GM12872 (cell line): ENCODE measurements at regions not wholly inside any gene's neighbourhood (a gene's known extent, or its start where the extent isn't known, plus 50 kb on each side); places are given as distances from the start of the nearest gene placed in this dataset.

ENCODE experiments used
- CTCF ChIP-seq: IDR thresholded peaks from 3 replicates; pipeline ENCODE4 v1.5.1; 2011; ENCODE audit warnings: low read depth, mild to moderate bottlenecking, low read length, moderate library complexity; ENCODE audit not compliant: insufficient read depth

GRCh38 chr2:122753336-122753735 lies 997.9 kb downstream of the TSN start:
- TF ChIP-seq CTCF = no peak

GRCh38 chr2:122754561-122754960 lies 999.1 kb downstream of the TSN start:
- no peak for TF ChIP-seq CTCF

- no peak for TF ChIP-seq CTCF
These were observed 999.9 kb downstream of the TSN start for GRCh38 chr2:122755281-122755780.

GRCh38 chr2:122758967-122759366 lies 1003.5 kb downstream of the TSN start:
- TF ChIP-seq CTCF = no peak

- TF ChIP-seq CTCF = no peak
These were observed 1008.6 kb downstream of the TSN start for GRCh38 chr2:122764014-122764413.

- TF ChIP-seq CTCF = no peak
These were observed 1024.8 kb downstream of the TSN start for GRCh38 chr2:122780251-122780650.

GRCh38 chr2:122794100-122794499 lies 1038.6 kb downstream of the TSN start:
- TF ChIP-seq CTCF = no peak

GRCh38 chr2:122795763-122796162 lies 1040.3 kb downstream of the TSN start:
- TF ChIP-seq CTCF = no peak
